ENCODE measurements at regions not wholly inside any gene's neighbourhood (a gene's known extent, or its start where the extent isn't known, plus 50 kb on each side); places are given as distances from the start of the nearest gene placed in this dataset.

DNA sequence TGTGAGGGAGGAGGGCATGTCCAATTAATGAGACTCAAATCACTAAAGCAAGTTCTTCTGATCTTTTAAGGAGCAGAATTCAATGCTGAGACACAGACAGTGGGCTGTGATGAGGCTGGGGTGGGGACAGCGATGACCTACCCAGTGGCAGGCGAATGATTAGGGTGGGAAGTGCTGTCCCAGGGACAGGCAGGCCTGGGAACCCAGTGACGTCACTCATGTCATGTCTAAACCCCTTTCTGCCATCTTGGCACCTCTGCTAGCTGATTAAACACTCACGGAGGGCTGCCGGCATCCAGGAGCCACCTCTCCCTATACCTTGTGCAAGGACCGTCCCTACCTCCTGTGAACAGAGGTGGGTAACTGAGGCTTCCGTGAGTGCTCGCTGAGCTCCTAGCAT is 1235.2 kb downstream of the TBC1D22A start:
- H3K36me3 ChIP-seq = no peaks in the 10 kb centered on the region
- no peak overlapping the region for H3K27ac ChIP-seq
- no peaks in the 10 kb centered on the region for H3K27me3 ChIP-seq (replicated peaks in 1 of 7)
- TF ChIP-seq POLR2A (IDR thresholded peaks at IDR 0.05) (no peak), POLR2AphosphoS5 (IDR thresholded peaks at IDR 0.05) (no peak)
- TF ChIP-seq, protein P1, sequence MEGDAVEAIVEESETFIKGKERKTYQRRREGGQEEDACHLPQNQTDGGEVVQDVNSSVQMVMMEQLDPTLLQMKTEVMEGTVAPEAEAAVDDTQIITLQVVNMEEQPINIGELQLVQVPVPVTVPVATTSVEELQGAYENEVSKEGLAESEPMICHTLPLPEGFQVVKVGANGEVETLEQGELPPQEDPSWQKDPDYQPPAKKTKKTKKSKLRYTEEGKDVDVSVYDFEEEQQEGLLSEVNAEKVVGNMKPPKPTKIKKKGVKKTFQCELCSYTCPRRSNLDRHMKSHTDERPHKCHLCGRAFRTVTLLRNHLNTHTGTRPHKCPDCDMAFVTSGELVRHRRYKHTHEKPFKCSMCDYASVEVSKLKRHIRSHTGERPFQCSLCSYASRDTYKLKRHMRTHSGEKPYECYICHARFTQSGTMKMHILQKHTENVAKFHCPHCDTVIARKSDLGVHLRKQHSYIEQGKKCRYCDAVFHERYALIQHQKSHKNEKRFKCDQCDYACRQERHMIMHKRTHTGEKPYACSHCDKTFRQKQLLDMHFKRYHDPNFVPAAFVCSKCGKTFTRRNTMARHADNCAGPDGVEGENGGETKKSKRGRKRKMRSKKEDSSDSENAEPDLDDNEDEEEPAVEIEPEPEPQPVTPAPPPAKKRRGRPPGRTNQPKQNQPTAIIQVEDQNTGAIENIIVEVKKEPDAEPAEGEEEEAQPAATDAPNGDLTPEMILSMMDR (IDR thresholded peaks at IDR 0.05 in 8 of 11, conservative IDR thresholded peaks at IDR 0.05 in 3 of 11) = no peak
- intact Hi-C loops (cut with DNase I; ENCODE audit: low total_unique reads) = no loop called here
- 86 to 92% (median 88%) methylated on average over 8 of the region's 8 CpGs for WGBS, 5 donors
- DNase-seq = no peak
- no peaks in the 10 kb centered on the region for H3K9me3 ChIP-seq
- H3K4me3 ChIP-seq = no peak overlapping the region
- no peaks in the 10 kb centered on the region for H3K4me1 ChIP-seq

DNA sequence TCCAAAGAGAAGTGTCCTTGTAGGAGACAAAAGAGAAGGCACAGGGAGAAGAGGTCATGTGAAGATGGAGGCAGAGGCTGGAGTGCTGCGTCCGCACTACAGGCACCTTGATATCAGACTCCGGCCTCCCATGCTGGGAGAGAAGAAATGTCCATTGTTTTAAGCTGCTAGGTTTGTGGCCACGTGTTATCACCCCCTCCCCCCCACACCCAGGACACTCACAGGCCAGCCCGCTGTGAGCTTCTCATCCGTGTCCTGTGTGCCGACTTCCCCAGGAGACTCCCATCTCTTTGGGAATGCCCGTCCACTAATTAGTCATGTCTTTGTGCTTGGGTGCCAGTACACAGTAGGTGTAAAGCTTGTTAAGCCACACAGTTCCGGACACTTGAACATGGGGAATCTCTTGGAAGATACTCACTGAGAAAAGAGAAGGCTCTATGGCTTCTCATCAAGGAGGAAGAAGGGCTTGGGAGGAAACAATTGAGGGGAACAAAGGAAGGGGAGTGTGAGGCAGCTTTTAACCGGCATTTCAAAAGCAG is 1234.7 kb downstream of the TBC1D22A start:
- 69 to 78% (median 72%) methylated on average over 10 of the region's 10 CpGs for whole genome bisulfite sequencing, 5 donors
- no peak for DNase-seq
- no peaks in the 10 kb centered on the region for H3K27me3 ChIP-seq (replicated peaks in 1 of 7)
- H3K36me3 ChIP-seq = no peaks in the 10 kb centered on the region
- H3K9me3 ChIP-seq = no peaks in the 10 kb centered on the region
- no peak overlapping the region for H3K4me3 ChIP-seq
- no peak for TF ChIP-seq POLR2AphosphoS5 (IDR thresholded peaks at IDR 0.05)
- TF ChIP-seq, protein P1 (IDR thresholded peaks at IDR 0.05 in 8 of 11, conservative IDR thresholded peaks at IDR 0.05 in 3 of 11) = no peak
- TF ChIP-seq POLR2A (IDR thresholded peaks at IDR 0.05) = no peak
- H3K4me1 ChIP-seq = no peaks in the 10 kb centered on the region
- intact Hi-C loops (cut with DNase I; ENCODE audit: low total_unique reads) = no loop called here
- H3K27ac ChIP-seq = no peak overlapping the region

DNA sequence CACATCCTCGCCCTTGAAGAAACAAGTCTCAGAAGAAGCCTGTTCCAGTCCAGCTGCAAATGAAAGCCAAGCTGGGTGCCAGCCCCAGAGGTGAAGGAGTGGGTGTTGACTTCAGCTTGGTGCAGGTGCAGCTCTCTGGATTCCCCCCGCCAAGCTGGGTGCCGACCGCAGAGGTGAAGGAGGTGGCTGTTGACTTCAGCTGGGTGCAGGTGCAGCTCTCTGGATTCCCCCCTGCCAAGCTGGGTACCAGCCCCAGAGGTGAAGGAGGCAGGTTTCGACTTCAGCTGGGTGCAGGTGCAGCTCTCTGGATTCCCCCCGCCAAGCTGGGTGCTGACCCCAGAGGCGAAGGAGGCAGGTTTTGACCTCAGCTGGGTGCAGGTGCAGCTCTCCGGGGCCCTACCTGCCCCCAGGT is 1234.0 kb downstream of the TBC1D22A start:
- intact Hi-C loops (cut with DNase I; ENCODE audit: low total_unique reads) = no loop called here
- peak overlapping the region in 1 of 8 donors; percentile 28 for H3K27ac ChIP-seq
- no peaks in the 10 kb centered on the region for H3K36me3 ChIP-seq
- peaks cover 0 to 4% (median 0%) of the 10 kb centered on the region in 7 donors for H3K27me3 ChIP-seq (replicated peaks in 1 of 7)
- 67 to 76% (median 75%) methylated on average over 6 to 8 of the region's 8 CpGs for WGBS, 5 donors
- TF ChIP-seq POLR2AphosphoS5 (IDR thresholded peaks at IDR 0.05) (peak; percentile 44 to 71 (median 62)), POLR2A (IDR thresholded peaks at IDR 0.05) (no peak)
- DNase-seq = no peak
- no peaks in the 10 kb centered on the region for H3K9me3 ChIP-seq
- no peak overlapping the region for H3K4me3 ChIP-seq
- no peaks in the 10 kb centered on the region for H3K4me1 ChIP-seq

DNA sequence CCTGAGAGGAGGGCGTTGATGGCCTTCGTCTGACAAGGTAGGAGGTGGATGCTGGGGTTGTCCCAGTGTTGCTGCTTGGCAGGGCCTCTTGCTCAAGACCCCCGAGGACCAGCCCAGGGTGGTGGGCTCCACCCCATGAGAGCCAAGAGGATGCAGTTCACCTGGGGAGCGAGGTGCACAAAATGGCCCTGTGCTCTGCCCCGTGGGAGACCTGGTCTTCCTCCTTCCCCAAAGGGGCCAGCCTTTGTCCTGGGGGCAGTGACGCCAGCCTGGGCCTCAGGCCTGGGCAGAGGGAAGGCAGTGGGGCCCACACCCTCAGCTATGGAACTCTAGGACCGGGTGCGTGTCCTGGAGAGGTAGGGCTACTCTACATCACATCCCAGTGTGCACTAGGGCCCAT is 1233.3 kb downstream of the TBC1D22A start:
- 73 to 96% (median 86%) methylated on average over 3 to 8 of the region's 8 CpGs for WGBS, 5 donors
- Histone ChIP-seq H3K27me3 (replicated peaks in 1 of 7) (peaks cover 0 to 11% (median 0%) of the 10 kb centered on the region in 7 donors), H3K4me1 (no peaks in the 10 kb centered on the region), H3K9me3 (no peaks in the 10 kb centered on the region), H3K36me3 (no peaks in the 10 kb centered on the region), H3K4me3 (no peak overlapping the region), H3K27ac (peak overlapping the region in 1 of 8 donors; percentile 28)
- intact Hi-C loops (cut with DNase I; ENCODE audit: low total_unique reads) = no loop called here
- TF ChIP-seq POLR2AphosphoS5 (IDR thresholded peaks at IDR 0.05) (no peak), POLR2A (IDR thresholded peaks at IDR 0.05) (no peak)
- TF ChIP-seq, protein P1 (IDR thresholded peaks at IDR 0.05 in 8 of 11, conservative IDR thresholded peaks at IDR 0.05 in 3 of 11) = no peak
- DNase-seq = peak; percentile 60

DNA sequence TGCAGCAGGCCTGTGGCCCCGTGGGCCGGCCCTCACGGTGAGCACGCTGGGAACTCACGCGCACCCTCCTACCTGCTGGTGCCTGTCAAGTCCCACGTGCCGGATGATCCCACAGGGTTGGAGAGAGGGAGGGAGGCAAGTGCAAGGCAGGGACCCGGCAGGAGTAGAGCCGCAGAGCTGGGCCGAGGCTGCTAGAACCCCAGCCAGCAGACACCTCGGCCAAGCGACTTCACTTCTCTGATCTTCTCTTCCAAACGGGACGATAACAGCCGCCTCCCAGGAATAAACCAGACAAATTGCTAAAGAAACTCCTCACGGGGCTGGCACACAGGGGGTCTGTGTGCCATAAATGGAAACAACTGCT is 1232.8 kb downstream of the TBC1D22A start:
- WGBS, 5 donors = 87 to 95% (median 91%) methylated on average over 17 of the region's 17 CpGs

More for the DNA sequence above, 1232.8 kb downstream of the TBC1D22A start:
- H3K36me3 ChIP-seq = no peaks in the 10 kb centered on the region
- TF ChIP-seq POLR2AphosphoS5 (IDR thresholded peaks at IDR 0.05) = no peak
- TF ChIP-seq, protein P1 (IDR thresholded peaks at IDR 0.05 in 8 of 11, conservative IDR thresholded peaks at IDR 0.05 in 3 of 11) = no peak
- no peak for TF ChIP-seq POLR2A (IDR thresholded peaks at IDR 0.05)
- intact Hi-C loops (cut with DNase I; ENCODE audit: low total_unique reads) = no loop called here
- no peak overlapping the region for H3K27ac ChIP-seq
- H3K4me1 ChIP-seq = no peaks in the 10 kb centered on the region
- H3K9me3 ChIP-seq = no peaks in the 10 kb centered on the region
- no peak for DNase-seq
- no peak overlapping the region for H3K4me3 ChIP-seq
- peaks cover 0 to 13% (median 0%) of the 10 kb centered on the region in 7 donors for H3K27me3 ChIP-seq (replicated peaks in 1 of 7)

Measured in spleen (tissue), 11 donors.